ENCODE measurements at regions not wholly inside any gene's neighbourhood (a gene's known extent, or its start where the extent isn't known, plus 50 kb on each side); places are given as distances from the start of the nearest gene placed in this dataset.
A peak's percentile ranks its signal among the peaks of the same experiment; 100 is the strongest.
"Not testable (repeated sequence)": the region's sequence is repeated elsewhere in the genome, so short reads cannot be mapped to it uniquely, and the experiment has no call there.

DNA sequence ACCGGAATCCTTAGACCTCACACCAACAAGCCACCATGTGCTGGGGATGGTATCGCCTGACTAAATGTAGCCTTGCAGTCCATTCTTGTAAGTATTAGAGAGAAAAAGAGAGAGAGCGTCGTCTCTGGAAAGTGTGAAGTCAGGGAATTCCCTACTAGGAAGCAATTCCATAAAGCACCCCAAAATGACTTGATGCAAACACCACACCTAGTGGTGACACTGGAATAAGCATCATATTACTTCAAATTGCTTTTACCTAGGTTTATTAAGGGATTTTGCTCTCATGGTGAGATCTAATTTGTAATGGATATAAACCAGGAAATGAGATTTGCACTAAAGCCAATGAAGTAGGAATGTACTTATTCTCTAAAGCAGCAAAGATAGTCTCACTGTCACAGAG, 111.4 kb upstream of the METTL9 start:
- not testable (repeated sequence) for DNase-seq

- DNase-seq: not testable (repeated sequence)
Observed at GRCh38 chr16:21499046-21499445, 100.3 kb upstream of the METTL9 start.

DNA sequence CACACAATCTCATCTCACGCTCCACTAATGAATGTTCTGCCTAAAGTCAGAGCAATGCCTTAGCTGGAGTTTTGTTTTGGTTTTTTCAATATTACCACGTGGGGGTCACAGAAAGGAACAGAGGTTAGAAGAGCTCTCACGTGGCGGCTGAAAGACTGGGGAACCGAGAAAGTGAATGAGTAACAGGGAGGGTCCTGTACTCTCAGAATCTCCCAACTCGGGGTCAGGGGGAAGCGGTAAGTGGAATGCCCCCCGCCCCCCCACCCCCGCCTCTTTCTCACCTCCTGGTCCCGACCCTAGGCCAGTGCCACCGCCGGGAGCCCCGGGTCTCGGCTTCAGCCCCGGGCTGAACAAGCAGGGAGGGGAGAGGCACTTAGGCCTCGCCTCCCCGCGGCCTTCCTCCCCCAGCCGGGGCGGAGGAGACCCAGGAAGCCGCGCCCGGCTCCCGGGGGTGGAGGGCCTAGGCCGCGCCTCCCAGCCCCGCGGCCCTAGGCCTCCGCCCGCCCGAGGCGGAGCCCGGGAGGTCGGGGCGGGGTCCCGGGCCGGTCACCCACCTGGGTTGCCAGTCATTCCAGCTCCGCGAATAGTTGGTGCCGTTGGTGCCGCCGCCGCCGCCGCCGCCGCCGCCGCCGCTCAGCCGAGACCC, 98.0 kb upstream of the METTL9 start:
- peak; percentile 79 for DNase-seq

DNA sequence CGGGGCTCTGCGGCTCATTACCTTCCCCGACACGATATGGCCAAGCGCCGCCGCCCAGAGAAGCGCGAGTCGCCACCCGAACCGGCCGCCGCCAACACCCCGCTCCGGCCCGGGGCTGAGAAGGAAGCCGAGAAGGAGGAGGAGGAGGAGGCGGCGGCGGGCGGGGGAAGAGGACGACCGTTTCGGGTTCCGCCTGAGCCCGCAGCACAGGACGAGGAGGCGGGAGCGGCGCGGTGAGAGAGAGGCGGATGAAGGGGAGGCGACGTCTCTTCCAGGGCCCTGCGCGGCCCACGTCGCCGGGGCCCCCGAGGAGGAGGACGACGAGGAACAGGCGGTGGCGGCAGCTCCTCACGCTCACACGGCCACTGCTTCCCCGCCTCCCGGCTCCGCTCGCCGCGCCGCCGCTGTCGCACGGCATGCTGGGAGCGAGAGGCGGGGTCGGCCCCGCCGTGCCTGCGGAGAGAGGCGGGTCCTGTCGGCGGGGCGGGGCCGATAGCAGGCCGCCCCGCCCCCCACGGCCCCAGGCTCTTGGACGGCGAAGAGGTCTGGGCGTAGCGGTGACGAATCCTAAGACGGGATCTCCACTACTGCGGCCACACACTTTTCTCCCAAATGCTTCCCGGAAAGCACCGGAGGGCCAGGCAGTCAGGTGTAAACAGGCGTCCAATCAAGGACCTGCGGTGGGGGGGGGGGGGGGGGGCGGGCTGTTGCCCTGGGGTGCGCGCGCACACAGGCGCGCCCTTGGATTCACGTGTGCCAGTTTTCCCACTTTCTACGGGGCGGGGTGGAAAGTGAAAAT, 97.3 kb upstream of the METTL9 start:
- peak; percentile 92 for DNase-seq

DNA sequence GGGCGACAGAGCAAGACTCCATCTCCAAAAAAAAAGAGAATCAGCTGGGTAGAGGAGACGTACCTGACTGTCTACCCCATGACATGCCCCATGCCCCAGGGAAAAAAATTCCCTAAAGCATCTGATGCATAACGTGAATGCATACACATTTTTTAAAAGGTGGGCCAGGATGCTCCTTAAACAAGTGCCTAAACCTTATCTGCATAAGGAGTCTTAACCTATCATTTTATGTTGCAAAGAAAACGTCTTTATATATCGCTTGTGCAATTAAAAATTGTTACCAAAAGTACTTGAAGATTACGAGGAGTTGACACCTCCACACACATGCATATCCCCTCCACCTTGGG, 95.8 kb upstream of the METTL9 start:
- not testable (repeated sequence) for DNase-seq

- not testable (repeated sequence) for DNase-seq
Observed at GRCh38 chr16:21503941-21504832, 95.2 kb upstream of the METTL9 start.

DNA sequence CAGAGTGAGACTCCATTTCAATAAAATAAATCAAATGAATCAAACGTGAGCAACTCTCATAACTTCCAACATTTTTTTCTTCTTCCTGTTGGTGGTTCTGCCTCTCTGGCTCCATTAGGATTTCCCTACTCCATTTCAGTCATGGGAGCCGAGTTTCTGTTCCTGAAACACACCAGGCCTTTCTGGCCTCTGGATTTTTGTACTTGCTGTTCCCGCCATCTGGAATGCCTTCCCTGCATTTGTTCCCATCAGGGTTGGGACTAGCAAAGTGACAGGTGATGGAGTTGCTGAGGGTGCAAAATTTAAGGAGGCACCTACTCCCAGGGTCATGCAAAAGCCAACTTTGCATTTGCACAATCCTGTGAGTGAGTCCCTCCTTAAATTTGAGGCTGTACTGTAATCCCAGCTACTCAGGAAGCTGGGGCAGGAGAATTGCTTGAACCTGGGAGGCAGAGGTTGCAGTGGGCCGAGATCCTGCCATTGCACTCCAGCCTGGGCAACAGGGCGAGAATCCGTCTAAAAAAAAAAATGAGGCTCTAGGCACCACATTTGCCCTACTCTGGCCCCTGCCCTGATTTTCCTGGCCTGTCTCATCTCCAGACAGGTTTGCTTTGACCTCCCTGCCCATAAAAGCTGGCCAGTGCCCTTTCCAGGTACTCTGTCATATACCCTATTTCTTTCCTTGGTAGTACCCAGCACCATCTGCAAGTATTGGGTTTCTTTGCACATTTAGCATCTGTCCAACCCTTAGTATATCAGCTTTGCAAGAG, 93.4 kb upstream of the METTL9 start:
- DNase-seq: not testable (repeated sequence)

DNA sequence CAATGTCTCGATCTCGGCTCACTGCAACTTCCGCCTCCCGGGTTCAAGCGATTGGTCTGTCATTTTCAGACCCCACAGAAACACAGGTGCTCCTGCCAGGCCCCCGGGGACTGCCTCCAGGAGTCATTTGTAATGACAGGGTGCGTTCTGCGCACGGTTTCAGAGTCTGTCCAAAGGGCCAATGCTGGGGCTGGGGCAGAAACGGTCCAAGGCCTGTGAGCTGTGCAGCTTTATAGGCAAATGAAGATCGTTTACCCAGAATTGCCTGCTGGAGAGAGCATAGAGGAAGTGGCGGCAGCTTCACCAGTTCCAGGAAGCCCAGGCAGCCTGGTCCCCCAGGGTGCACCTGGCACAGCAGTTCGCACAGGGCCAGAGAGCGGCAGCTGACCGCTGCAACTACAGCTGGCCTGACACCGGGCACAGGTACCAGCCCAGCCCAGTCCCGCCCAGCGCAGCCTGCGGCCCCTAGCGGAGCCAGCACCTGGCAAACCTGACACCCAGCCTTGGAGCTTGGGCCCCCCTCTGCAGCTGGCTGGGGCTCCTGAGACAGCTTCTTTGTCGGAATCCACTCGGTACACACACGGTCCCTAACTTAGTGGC, 92.4 kb upstream of the METTL9 start:
- DNase-seq: peak; percentile 66

DNA sequence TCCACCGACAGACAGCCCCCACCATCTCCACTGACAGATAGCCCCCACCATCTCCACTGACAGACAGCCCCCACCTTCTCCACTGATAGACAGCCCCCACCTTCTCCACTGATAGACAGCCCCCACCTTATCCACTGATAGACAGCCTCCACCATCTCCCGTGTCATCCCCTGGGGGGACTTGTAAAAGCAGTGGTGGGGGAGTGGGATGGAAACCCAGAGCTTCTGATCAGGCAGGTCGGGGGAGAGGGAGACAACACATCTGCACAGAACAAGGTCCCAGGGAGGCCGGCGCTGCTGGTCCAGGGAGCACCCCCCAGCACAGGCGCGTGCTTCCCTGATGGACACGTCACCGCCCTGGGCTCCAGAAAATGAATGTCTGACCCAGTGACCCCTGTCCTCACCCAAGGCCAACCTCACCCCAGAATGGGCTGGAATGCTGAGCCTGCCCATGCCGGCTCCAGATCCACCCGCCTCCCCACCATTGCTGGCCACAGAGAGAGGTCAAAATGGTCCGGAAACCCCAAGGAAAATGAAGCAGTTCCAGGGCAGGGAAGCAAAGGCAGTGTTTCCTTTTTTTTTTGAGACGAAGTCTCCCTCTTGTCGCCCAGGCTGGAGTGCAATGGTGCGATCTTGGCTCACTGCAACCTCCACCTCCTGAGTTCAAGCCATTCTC, 91.6 kb upstream of the METTL9 start:
- peak; percentile 36 for DNase-seq

DNA sequence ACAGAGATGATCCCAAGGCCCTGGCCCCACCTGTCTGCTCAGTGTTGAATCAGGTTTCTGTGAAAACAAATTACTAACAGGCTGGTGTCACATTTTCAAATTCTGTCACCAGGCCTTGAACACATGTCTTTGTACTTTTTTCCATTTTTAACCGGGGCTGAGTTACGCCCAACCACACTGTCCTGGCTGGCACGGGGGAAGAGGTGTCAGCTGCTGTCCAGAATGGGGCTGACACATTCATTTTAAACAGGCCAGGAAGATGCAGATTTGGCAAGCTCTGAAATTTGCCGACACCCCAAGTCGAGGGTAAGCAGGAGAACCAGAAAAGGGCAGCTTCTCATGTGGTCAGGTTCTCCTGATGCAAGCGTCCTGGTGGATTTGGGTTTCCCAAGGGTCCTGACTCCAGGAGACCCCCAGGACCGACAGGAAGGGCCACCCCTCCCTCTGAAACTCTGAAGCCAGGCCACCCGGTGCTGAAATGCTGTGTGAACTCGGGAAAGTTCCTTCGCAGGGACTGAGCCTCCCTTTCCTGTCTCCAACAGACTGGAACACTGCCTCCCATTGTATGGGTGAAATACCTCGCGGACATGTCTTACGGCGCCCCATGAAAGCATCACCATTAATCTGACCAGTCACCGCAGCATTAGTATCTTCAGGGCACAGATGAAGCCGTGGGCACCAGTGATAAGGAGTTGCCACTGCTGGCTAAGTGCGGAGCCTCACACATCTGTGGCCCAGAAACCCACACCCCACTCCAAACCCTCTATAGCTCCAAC, 90.5 kb upstream of the METTL9 start:
- DNase-seq: not testable (repeated sequence)

DNA sequence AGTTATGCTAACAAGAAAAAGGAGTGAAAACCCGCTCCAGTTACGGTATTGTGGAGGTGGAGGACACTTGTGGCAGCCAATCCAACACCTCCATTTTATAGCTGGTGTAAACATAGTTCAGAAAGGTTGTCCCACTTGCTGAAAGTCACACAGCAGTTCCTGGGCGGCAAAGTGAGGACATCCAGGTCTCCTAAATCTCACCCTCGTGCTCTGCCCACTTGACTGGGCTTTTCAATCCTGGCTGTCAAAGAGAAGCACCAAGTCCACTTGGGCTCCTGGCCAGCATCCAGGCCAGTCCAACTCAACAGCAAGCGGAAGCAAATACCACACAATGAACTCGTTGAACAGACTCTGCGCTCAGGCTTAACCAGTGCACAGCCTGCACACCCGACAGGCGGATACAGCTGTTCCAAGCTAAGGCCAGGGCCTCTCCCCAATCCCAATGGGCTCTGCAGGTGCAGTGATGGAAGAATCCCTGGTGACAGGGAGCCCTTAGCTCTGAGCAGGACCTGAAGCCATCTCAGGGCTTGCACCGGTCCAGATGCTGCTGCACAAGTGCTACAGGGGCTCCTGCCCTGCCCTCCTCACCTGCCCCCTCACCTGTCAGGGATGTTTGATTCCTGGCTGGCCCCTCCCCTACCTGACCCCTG, 89.8 kb upstream of the METTL9 start:
- not testable (repeated sequence) for DNase-seq

- DNase-seq: not testable (repeated sequence)
Observed at GRCh38 chr16:21510869-21511255, 88.5 kb upstream of the METTL9 start.

- not testable (repeated sequence) for DNase-seq
Observed at GRCh38 chr16:21511315-21512210, 87.8 kb upstream of the METTL9 start.

GRCh38 chr16:21512280-21513192, 86.8 kb upstream of the METTL9 start:
- DNase-seq: not testable (repeated sequence)

DNA sequence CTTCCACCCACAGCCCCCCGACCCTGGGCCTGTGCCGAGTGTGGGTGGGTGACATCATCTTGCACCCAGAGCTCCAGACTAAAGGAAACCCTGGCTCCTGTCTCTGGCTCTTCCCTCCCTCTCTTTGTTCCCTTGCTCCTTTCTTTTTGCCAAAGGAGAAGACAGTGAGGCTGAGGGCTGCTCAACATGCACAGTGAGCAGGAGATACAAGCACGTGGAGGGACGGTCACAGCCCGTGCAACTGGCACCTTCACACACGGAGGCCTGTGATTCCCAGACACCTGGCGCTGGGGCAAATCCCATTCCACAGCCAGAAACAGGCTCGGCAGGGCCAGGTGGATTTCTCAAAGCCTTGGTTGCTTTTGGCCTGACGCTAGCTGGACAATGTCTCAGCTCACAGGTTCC, 86.0 kb upstream of the METTL9 start:
- DNase-seq: not testable (repeated sequence)

DNA sequence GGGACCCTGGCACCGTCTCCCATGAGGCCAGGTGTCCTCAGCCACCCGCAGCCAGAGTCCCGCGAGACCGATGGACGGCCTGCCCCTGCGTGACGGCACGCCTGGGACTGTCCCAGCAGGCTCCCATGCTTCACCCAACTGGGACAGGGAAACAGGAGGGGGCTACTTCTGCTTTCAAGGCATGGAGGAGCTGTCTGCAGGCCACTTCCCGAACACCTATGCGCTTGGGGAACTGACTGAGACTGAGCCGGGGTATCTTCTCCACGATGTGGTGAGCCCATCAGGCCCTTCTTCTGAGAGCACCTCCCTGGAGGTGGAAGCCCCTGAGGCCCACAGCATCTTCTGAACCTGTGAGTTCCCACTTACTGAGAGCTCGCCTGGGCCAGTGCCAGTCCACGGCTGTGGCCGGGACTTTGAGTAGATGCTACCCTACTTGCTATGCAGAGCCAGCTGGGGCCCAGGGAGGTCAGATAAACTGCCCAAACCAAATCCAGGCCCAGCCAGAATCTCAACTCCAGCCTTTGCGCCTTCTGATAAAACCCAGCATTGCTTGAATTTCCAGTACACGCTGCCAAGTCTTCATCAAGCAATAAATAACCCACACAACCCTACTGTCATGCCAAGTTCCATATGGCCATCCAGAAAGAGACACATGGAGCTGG, 85.4 kb upstream of the METTL9 start:
- not testable (repeated sequence) for DNase-seq

DNA sequence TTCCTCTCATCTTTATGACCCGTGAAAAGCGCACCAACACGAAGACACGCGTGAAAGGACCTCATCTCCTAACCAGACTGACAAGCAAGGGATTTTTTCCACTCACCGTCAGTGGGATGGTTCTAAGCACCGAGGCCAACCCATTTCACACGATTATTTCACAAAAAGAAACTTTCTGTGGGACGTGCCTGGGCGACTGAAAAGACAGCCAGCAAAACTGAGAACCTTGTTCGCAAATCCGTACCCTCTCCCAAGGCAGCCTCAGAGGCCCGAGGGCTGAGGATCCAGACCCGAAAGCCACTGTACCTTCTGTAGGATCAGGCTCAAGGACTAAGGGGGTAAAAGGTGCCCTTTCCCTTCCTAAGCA, 84.9 kb upstream of the METTL9 start:
- not testable (repeated sequence) for DNase-seq

- not testable (repeated sequence) for DNase-seq
Observed at GRCh38 chr16:21516705-21517040, 82.7 kb upstream of the METTL9 start.

Data from CD4-positive, alpha-beta T cell treated with Interleukin-17A for 1 hour (primary cell).